ENCODE measurements at regions not wholly inside any gene's neighbourhood (a gene's known extent, or its start where the extent isn't known, plus 50 kb on each side); places are given as distances from the start of the nearest gene placed in this dataset.
"Not testable (repeated sequence)": the region's sequence is repeated elsewhere in the genome, so short reads cannot be mapped to it uniquely, and the experiment has no call there.

GRCh38 chr7:118858651-118859149 is 634.2 kb downstream of the ANKRD7 start:
- TF ChIP-seq, protein P1, sequence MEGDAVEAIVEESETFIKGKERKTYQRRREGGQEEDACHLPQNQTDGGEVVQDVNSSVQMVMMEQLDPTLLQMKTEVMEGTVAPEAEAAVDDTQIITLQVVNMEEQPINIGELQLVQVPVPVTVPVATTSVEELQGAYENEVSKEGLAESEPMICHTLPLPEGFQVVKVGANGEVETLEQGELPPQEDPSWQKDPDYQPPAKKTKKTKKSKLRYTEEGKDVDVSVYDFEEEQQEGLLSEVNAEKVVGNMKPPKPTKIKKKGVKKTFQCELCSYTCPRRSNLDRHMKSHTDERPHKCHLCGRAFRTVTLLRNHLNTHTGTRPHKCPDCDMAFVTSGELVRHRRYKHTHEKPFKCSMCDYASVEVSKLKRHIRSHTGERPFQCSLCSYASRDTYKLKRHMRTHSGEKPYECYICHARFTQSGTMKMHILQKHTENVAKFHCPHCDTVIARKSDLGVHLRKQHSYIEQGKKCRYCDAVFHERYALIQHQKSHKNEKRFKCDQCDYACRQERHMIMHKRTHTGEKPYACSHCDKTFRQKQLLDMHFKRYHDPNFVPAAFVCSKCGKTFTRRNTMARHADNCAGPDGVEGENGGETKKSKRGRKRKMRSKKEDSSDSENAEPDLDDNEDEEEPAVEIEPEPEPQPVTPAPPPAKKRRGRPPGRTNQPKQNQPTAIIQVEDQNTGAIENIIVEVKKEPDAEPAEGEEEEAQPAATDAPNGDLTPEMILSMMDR (IDR thresholded peaks at IDR 0.05; ENCODE audit: low read depth, low read length) = no peak
- POLR2A ChIA-PET = no interaction called here
- H3K4me3 ChIP-seq (ENCODE audit: low read depth, low read length) = no peak overlapping the region
- H3K27me3 ChIP-seq (ENCODE audit: control insufficient read depth, insufficient read depth, low read length) = no peaks in the 10 kb centered on the region
- peaks cover 7% of the 10 kb centered on the region for H3K9me3 ChIP-seq (ENCODE audit: control insufficient read depth, insufficient read depth, low read length)
- no peak for DNase-seq (ENCODE audit: low read depth, low spot score)
- no peak overlapping the region for H3K27ac ChIP-seq (ENCODE audit: low read depth, low read length)
- CTCF ChIA-PET = no interaction called here

- Histone ChIP-seq H3K27ac (ENCODE audit: low read depth, low read length) (no peak overlapping the region), H3K4me3 (ENCODE audit: low read depth, low read length) (no peak overlapping the region), H3K9me3 (ENCODE audit: control insufficient read depth, insufficient read depth, low read length) (peaks cover 7% of the 10 kb centered on the region), H3K27me3 (ENCODE audit: control insufficient read depth, insufficient read depth, low read length) (no peaks in the 10 kb centered on the region)
- TF ChIP-seq, protein P1 (IDR thresholded peaks at IDR 0.05; ENCODE audit: low read depth, low read length) = no peak
- DNase-seq (ENCODE audit: low read depth, low spot score) = no peak
- ChIA-PET CTCF (no interaction called here), POLR2A (no interaction called here)
Observed at GRCh38 chr7:118861581-118861980, 637.1 kb downstream of the ANKRD7 start.

DNA sequence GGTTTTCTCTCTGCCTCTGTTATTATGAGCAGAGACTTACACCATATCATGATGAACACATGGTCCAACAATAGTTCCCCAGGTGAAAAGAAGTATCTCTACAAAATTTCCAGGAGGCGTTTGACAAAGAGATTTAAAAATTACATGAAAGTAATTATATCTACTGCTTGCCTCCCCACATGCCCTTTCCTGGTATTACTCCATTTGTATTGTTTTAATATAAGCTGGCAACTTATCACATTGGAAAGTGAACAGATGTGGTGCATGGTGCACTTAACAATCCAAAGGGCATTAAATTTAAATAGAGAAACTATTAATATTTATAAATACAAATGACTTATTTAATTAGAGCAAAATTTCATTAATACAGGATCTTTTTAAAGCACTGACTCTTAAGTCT is 638.2 kb downstream of the ANKRD7 start:
- Histone ChIP-seq H3K27ac (ENCODE audit: low read depth, low read length) (no peak overlapping the region), H3K4me3 (ENCODE audit: low read depth, low read length) (no peak overlapping the region), H3K9me3 (ENCODE audit: control insufficient read depth, insufficient read depth, low read length) (peaks cover 7% of the 10 kb centered on the region), H3K27me3 (ENCODE audit: control insufficient read depth, insufficient read depth, low read length) (no peaks in the 10 kb centered on the region)
- ChIA-PET POLR2A (no interaction called here), CTCF (no interaction called here)
- TF ChIP-seq, protein P1 (IDR thresholded peaks at IDR 0.05; ENCODE audit: low read depth, low read length) = no peak
- no peak for DNase-seq (ENCODE audit: low read depth, low spot score)

- TF ChIP-seq, protein P1 (IDR thresholded peaks at IDR 0.05; ENCODE audit: low read depth, low read length) = no peak
- POLR2A ChIA-PET = no interaction called here
- H3K9me3 ChIP-seq (ENCODE audit: control insufficient read depth, insufficient read depth, low read length) = peaks cover under 1% of the 10 kb centered on the region; the same call in 1 of the 2 replicates
- CTCF ChIA-PET = no interaction called here
- H3K4me3 ChIP-seq (ENCODE audit: low read depth, low read length) = no peak overlapping the region
- DNase-seq (ENCODE audit: low read depth, low spot score) = no peak
- H3K27me3 ChIP-seq (ENCODE audit: control insufficient read depth, insufficient read depth, low read length) = no peaks in the 10 kb centered on the region
- H3K27ac ChIP-seq (ENCODE audit: low read depth, low read length) = no peak overlapping the region
Observed at GRCh38 chr7:118863966-118864365, 639.5 kb downstream of the ANKRD7 start.

DNA sequence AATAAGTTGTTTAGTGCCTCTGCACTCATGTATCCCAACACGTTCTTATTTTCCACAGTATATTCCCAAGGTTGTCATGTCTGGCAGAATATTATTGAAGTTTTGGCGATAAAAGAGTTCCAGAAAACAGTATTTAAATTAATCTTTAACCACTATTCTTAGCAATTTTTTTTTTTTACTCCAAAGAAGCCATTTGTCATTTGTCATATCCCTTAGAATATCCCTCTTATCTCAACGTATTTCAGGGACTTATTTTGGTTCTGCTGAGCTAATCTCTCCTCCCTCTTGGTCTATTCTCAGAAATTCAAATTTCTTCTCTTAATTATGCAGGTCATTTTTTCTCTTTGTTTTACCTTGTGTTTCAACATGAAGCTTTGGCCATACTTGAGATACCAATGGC is 643.4 kb downstream of the ANKRD7 start:
- no peak for DNase-seq (ENCODE audit: low read depth, low spot score)
- Histone ChIP-seq H3K9me3 (ENCODE audit: control insufficient read depth, insufficient read depth, low read length) (no peaks in the 10 kb centered on the region), H3K4me3 (ENCODE audit: low read depth, low read length) (no peak overlapping the region), H3K27ac (ENCODE audit: low read depth, low read length) (no peak overlapping the region), H3K27me3 (ENCODE audit: control insufficient read depth, insufficient read depth, low read length) (no peaks in the 10 kb centered on the region)
- CTCF ChIA-PET = no interaction called here
- TF ChIP-seq, protein P1 (IDR thresholded peaks at IDR 0.05; ENCODE audit: low read depth, low read length) = no peak
- POLR2A ChIA-PET = no interaction called here

GRCh38 chr7:118869141-118869540 is 644.6 kb downstream of the ANKRD7 start:
- H3K9me3 ChIP-seq (ENCODE audit: control insufficient read depth, insufficient read depth, low read length); H3K27ac ChIP-seq (ENCODE audit: low read depth, low read length); H3K27me3 ChIP-seq (ENCODE audit: control insufficient read depth, insufficient read depth, low read length); DNase-seq (ENCODE audit: low read depth, low spot score); POLR2A ChIA-PET; CTCF ChIA-PET; H3K4me3 ChIP-seq (ENCODE audit: low read depth, low read length): not testable (repeated sequence)

Data from AG04450 (cell line).